ENCODE measurements at regions not wholly inside any gene's neighbourhood (a gene's known extent, or its start where the extent isn't known, plus 50 kb on each side); places are given as distances from the start of the nearest gene placed in this dataset.

DNA sequence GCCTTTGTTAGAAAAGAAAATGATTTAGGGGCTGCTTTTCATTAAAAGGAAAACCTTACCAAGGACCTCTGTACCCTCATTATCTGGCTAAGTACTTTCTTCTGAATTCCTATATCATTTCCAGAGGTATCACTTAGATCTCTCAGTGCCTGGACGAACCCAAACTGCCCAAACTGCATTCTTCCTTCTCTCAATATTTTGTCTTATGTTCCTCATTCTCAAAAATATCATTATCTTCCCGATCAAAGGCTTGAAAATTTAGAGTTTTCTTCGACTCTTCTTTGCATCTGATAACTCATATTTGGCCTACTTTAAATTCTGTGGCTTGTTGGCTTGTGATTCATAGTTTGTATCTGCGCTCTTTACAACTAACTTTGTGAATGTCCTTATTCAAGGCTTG is 136.7 kb upstream of the TAF11L2 start:
- Mint-ChIP-seq H3K27me3 (no peaks in the 10 kb centered on the region), H3K4me3 (no peak overlapping the region), H3K36me3 (ENCODE audit: low read depth) (no peaks in the 10 kb centered on the region), H3K4me1 (ENCODE audit: low read depth) (no peaks in the 10 kb centered on the region), H3K27ac (no peak overlapping the region), H3K9me3 (peaks cover 5% of the 10 kb centered on the region)
- ChIA-PET POLR2A (no interaction called here), CTCF (no interaction called here)
- TF ChIP-seq, protein P1, sequence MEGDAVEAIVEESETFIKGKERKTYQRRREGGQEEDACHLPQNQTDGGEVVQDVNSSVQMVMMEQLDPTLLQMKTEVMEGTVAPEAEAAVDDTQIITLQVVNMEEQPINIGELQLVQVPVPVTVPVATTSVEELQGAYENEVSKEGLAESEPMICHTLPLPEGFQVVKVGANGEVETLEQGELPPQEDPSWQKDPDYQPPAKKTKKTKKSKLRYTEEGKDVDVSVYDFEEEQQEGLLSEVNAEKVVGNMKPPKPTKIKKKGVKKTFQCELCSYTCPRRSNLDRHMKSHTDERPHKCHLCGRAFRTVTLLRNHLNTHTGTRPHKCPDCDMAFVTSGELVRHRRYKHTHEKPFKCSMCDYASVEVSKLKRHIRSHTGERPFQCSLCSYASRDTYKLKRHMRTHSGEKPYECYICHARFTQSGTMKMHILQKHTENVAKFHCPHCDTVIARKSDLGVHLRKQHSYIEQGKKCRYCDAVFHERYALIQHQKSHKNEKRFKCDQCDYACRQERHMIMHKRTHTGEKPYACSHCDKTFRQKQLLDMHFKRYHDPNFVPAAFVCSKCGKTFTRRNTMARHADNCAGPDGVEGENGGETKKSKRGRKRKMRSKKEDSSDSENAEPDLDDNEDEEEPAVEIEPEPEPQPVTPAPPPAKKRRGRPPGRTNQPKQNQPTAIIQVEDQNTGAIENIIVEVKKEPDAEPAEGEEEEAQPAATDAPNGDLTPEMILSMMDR (IDR thresholded peaks at IDR 0.05), result no peak
- ATAC-seq, result no peak
- no peak for DNase-seq
- intact Hi-C loops (cut with micrococcal nuclease), result no loop called here

DNA sequence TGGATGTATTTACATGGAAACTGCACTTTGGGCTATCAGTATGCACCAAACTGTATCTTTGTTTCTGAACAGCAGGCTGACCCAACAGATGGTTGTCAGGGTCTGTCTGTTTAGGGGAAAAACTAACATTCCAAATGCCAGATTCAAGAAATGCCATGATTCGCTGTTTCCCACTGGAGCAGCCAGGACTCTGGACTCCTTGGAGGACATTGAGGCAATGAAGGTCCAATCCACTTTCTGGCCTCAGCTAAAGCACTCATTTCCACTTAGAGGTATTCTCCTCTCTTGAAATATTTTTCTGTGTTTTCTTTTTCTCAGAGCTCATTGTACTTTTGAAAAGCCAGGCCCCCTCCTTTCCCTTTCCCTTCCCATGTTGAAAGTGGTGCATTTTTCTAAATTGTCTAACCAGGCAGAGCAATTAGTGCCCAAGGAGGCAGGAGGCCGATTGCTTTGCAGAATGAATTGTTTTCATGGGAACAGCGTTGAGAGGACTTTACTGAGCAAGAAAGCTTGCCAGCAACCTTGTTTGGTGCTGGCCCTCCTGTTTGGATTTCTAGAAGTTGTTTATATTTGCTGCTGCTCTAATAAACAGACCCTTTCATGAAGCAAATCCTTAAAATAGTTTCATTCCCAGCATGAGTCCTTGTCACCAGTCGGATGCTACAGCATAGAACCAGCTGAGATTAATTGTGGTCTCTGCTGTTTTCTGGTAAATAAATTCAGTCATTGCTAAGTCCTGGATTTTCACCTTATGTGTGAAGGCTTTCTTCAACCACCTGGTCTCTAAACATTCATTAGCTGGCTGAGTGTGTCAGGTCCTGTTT is 132.8 kb upstream of the TAF11L2 start:
- DNase-seq, result no peak
- intact Hi-C loops (cut with micrococcal nuclease), result no loop called here
- no peaks in the 10 kb centered on the region for H3K4me1 Mint-ChIP-seq (ENCODE audit: low read depth)
- H3K27me3 Mint-ChIP-seq, result no peaks in the 10 kb centered on the region
- no peak overlapping the region for H3K27ac Mint-ChIP-seq
- no peaks in the 10 kb centered on the region for H3K36me3 Mint-ChIP-seq (ENCODE audit: low read depth)
- TF ChIP-seq, protein P1 (IDR thresholded peaks at IDR 0.05), result no peak
- POLR2A ChIA-PET, result no interaction called here
- H3K4me3 Mint-ChIP-seq, result no peak overlapping the region
- no peaks in the 10 kb centered on the region for H3K9me3 Mint-ChIP-seq
- no peak for ATAC-seq
- CTCF ChIA-PET, result no interaction called here

DNA sequence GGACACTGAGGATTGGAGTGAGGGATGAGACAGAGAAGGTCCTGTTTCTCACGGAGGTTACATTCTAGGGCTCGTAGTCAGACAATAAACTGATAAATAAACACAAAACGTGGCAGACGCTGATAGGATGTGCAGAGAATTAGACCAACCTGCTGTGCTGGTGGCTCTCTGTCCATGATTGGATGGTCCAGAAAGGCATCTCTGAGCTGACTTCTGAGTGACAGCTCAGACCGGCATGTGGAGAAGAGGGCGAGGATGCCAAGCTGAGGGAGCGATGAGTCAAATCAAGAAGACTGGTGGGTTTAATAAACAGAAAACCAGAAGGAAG is 132.3 kb upstream of the TAF11L2 start:
- TF ChIP-seq, protein P1 (IDR thresholded peaks at IDR 0.05), result no peak

DNA sequence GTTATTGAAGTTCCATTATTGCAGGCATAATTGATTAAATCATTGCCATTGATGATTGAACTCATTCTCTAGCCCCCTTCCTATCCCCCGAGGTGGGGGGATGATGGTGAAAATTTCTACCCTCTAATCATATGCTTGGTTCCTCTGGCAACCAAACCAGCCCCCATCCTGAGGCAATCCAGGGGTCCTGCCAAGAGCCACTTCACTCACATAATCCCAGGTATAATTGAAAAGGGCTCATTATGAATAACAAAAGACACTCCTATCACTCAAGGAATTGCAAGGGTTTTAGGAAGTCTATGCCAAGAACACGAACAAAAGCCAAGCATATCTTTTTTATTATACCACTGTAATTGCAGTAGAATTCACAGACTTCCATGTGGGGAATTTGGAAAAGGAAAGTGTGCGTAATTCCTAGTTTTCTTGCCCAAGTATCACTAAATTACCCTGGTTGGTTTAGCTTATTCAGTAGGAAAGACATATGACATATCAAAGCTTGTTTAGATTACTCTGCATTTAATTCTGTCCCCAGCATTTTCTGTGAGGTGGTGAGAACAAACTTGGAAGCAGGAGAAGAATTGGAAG is 130.7 kb upstream of the TAF11L2 start:
- Mint-ChIP-seq H3K4me1 (ENCODE audit: low read depth) (no peaks in the 10 kb centered on the region), H3K27ac (no peak overlapping the region), H3K27me3 (no peaks in the 10 kb centered on the region), H3K4me3 (no peak overlapping the region), H3K9me3 (no peaks in the 10 kb centered on the region), H3K36me3 (ENCODE audit: low read depth) (no peaks in the 10 kb centered on the region)
- DNase-seq (no peak), ATAC-seq (no peak)
- intact Hi-C loops (cut with micrococcal nuclease), result no loop called here
- ChIA-PET POLR2A (no interaction called here), CTCF (no interaction called here)
- TF ChIP-seq, protein P1 (IDR thresholded peaks at IDR 0.05), result no peak

More for the DNA sequence above, 132.3 kb upstream of the TAF11L2 start:
- Mint-ChIP-seq H3K27ac (no peak overlapping the region), H3K27me3 (no peaks in the 10 kb centered on the region), H3K9me3 (no peaks in the 10 kb centered on the region), H3K36me3 (ENCODE audit: low read depth) (no peaks in the 10 kb centered on the region), H3K4me1 (ENCODE audit: low read depth) (no peaks in the 10 kb centered on the region), H3K4me3 (no peak overlapping the region)
- ATAC-seq (no peak), DNase-seq (no peak)
- CTCF ChIA-PET, result no interaction called here
- POLR2A ChIA-PET, result no interaction called here
- intact Hi-C loops (cut with micrococcal nuclease), result no loop called here

DNA sequence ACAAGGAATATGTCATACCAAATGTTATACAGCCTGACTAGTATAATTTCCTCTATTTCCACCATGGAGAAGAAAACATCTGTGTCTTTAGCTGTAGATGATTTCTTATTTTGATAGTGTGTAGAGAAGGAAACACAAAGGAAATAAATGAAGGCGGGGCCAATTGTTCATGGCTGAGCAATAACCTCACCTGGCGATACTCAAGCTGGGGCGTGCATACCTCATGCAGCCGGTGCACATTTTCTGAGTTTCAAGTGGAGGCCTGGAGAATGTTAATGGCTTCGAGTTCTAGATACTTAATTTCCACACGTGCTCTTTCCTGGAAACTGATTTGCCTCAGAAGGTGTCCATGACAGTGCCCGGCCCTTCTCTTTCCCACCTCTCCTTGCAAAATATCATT is 127.4 kb upstream of the TAF11L2 start:
- ATAC-seq (no peak), DNase-seq (no peak)
- TF ChIP-seq, protein P1 (IDR thresholded peaks at IDR 0.05), result no peak
- H3K36me3 Mint-ChIP-seq (ENCODE audit: low read depth), result no peaks in the 10 kb centered on the region
- no peak overlapping the region for H3K4me3 Mint-ChIP-seq
- intact Hi-C loops (cut with micrococcal nuclease), result no loop called here
- ChIA-PET POLR2A (no interaction called here), CTCF (no interaction called here)
- no peaks in the 10 kb centered on the region for H3K4me1 Mint-ChIP-seq (ENCODE audit: low read depth)
- H3K27ac Mint-ChIP-seq, result no peak overlapping the region
- peaks cover 3% of the 10 kb centered on the region for H3K9me3 Mint-ChIP-seq
- no peaks in the 10 kb centered on the region for H3K27me3 Mint-ChIP-seq
